OCI-LY1 (cell line): ENCODE measurements at regions not wholly inside any gene's neighbourhood (a gene's known extent, or its start where the extent isn't known, plus 50 kb on each side); places are given as distances from the start of the nearest gene placed in this dataset.

ENCODE experiments used
- H2AFZ ChIP-seq: fragments of 200-600 bp; sonication (generic), shearing (Covaris generic); 2 replicates; pipeline ENCODE4 v1.6.0; 2014; ENCODE audit warnings: antibody characterized with exemption, mild to moderate bottlenecking, low read length
- H3F3A ChIP-seq: fragments of 200-600 bp; sonication (generic), shearing (Covaris generic); 2 replicates; pipeline ENCODE4 v1.6.0; 2014; ENCODE audit warnings: mild to moderate bottlenecking, antibody characterized with exemption, low read length, moderate library complexity; ENCODE audit not compliant: insufficient read depth
- H3K27ac ChIP-seq: fragments of 200-600 bp; sonication (generic); 2 replicates; pipeline ENCODE4 v1.5.1; 2014; ENCODE audit warnings: low read length, mixed run types, mild to moderate bottlenecking, low read depth; ENCODE audit not compliant: poor library complexity, severe bottlenecking
- H3K27me3 ChIP-seq: fragments of 200-600 bp; sonication (generic); 2 replicates; pipeline ENCODE4 v1.6.0; 2014; ENCODE audit warnings: antibody characterized with exemption, mild to moderate bottlenecking, low read length, moderate library complexity; ENCODE audit not compliant: insufficient read depth
- H3K36me3 ChIP-seq: fragments of 200-600 bp; sonication (generic); 2 replicates; pipeline ENCODE4 v1.6.1; 2014; ENCODE audit warnings: mild to moderate bottlenecking, antibody characterized with exemption, low read length, moderate library complexity, mixed read lengths; ENCODE audit not compliant: insufficient read depth
- H3K4me1 ChIP-seq: fragments of 200-600 bp; sonication (generic); 2 replicates; pipeline ENCODE4 v1.5.1; 2014; ENCODE audit warnings: mild to moderate bottlenecking, low read length, moderate library complexity; ENCODE audit not compliant: insufficient read depth, severe bottlenecking
- H3K4me2 ChIP-seq: fragments of 200-600 bp; sonication (generic), shearing (Covaris generic); 2 replicates; pipeline ENCODE4 v1.6.1; 2014; ENCODE audit warnings: low read length
- H3K4me3 ChIP-seq: fragments of 200-600 bp; sonication (generic); 2 replicates; pipeline ENCODE4 v1.5.1; 2014; ENCODE audit warnings: low read length, low read depth, mild to moderate bottlenecking, mixed read lengths; ENCODE audit not compliant: poor library complexity, severe bottlenecking
- H3K79me2 ChIP-seq: fragments of 200-600 bp; shearing (Covaris generic); 2 replicates; pipeline ENCODE4 v1.6.1; 2016; ENCODE audit warnings: mixed run types, low read length, mixed read lengths; ENCODE audit not compliant: insufficient read depth
- H3K9ac ChIP-seq: fragments of 200-600 bp; sonication (generic), shearing (Covaris generic); 2 replicates; pipeline ENCODE4 v1.6.1; 2014; ENCODE audit warnings: mild to moderate bottlenecking, low read length, mixed read lengths
- H3K9me2 ChIP-seq: fragments of 200-600 bp; sonication (generic), shearing (Covaris generic); 2 replicates; pipeline ENCODE4 v1.6.1; 2014; ENCODE audit warnings: low read depth, mild to moderate bottlenecking, low read length, mixed read lengths
- H3K9me3 ChIP-seq: fragments of 200-600 bp; shearing (Covaris generic); 2 replicates; pipeline ENCODE4 v1.6.1; 2014; ENCODE audit warnings: low read length, mixed read lengths
- H4K20me1 ChIP-seq: fragments of 200-600 bp; sonication (generic), shearing (Covaris generic); 2 replicates; pipeline ENCODE4 v1.6.0; 2016; ENCODE audit warnings: mild to moderate bottlenecking, low read length; ENCODE audit not compliant: insufficient read depth
- CTCF ChIP-seq: fragments of 200-600 bp; sonication (generic), shearing (Covaris generic); IDR thresholded peaks from 2 replicates; pipeline ENCODE4 v1.5.1; 2017; ENCODE audit warnings: mild to moderate bottlenecking, antibody characterized with exemption, low read length, moderate library complexity, mixed read lengths
- EZH2 ChIP-seq: fragments of 200-600 bp; sonication (generic), shearing (Covaris generic); IDR thresholded peaks from 2 replicates; pipeline ENCODE4 v1.8.0; 2017; ENCODE audit warnings: borderline replicate concordance, mixed run types, mild to moderate bottlenecking, antibody characterized with exemption, low read length, moderate library complexity, mixed read lengths

DNA sequence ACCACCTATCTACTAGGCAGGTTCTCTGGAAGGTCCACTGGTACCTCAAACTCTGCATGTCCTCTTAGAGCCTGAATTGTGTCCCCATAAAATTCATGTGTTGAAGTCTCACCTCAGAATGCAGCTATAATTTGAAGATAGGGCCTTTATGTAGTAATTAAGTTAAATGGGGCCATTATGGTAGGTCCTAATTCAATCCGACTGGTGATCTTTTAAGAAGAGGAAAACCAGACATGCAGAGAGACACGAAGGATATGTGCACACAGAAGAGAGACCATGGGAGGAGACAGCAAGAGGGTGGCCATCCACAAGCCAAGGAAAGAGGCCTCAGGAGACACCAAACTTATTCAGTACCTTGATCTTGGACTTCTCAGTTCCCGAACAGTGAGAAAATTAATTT lies 345.4 kb downstream of the ENC1 start:
- H3K79me2 ChIP-seq: no peaks in the 10 kb centered on the region
- H3K9ac ChIP-seq: no peak overlapping the region
- no peaks in the 10 kb centered on the region for H4K20me1 ChIP-seq
- no peaks in the 10 kb centered on the region for H3K27me3 ChIP-seq
- TF ChIP-seq EZH2: no peak
- no peak for TF ChIP-seq CTCF
- H3K4me1 ChIP-seq: no peaks in the 10 kb centered on the region
- H3K36me3 ChIP-seq: no peaks in the 10 kb centered on the region
- H3K9me2 ChIP-seq: no peaks in the 10 kb centered on the region
- H3K4me3 ChIP-seq: no peak overlapping the region
- no peak overlapping the region for H3K4me2 ChIP-seq
- no peaks in the 10 kb centered on the region for H3K9me3 ChIP-seq
- H3F3A ChIP-seq: no peaks in the 10 kb centered on the region
- no peak overlapping the region for H2AFZ ChIP-seq
- no peak overlapping the region for H3K27ac ChIP-seq

DNA sequence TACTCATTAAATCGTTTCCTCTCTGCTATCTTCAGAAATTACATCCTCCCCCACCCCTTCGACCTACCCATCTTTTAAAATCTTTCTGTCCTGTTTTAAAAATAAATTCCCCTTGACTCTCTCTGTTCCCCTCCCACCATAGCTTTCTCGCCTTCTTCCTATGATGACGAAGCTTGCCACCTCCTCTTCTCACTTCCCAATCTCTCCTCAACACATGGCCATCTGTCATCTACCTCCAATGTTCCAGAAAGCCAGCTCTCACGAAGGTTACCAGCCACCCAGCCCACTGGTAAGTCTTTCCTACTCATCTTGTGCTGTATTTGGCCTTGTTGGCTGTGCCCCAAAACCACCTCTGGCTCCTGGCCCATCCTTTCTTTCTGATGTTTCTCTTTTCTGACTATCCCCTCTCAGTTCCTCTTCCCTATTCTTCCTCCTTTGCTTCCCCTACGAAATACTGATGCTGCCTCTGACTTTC lies 346.3 kb downstream of the ENC1 start:
- Histone ChIP-seq H2AFZ (no peak overlapping the region), H3F3A (no peaks in the 10 kb centered on the region), H3K9ac (no peak overlapping the region), H3K4me3 (no peak overlapping the region), H3K79me2 (no peaks in the 10 kb centered on the region), H3K4me1 (no peaks in the 10 kb centered on the region), H3K9me2 (no peaks in the 10 kb centered on the region), H3K36me3 (no peaks in the 10 kb centered on the region), H3K4me2 (no peak overlapping the region), H3K9me3 (no peaks in the 10 kb centered on the region), H3K27me3 (no peaks in the 10 kb centered on the region), H3K27ac (no peak overlapping the region), H4K20me1 (no peaks in the 10 kb centered on the region)
- no peak for TF ChIP-seq EZH2
- TF ChIP-seq CTCF: no peak

DNA sequence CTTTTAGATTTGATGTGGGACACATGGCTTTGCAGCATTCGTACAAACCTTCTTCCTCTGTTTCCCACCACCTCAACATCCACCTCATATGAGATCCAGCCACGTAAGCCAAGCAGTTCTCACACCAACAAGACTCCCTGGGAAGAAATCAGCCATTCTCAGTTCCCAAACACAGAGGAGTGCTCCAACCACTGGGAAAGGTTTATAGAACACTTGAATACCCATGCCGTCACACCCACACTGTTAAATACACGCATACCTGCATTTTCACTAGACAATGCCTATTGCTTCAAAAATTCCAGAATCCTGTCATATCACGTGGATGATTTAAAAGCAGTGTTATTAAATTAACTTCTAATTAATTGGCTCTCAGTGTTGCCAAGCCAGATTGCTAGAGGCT lies 347.3 kb downstream of the ENC1 start:
- Histone ChIP-seq H3K79me2 (no peaks in the 10 kb centered on the region), H4K20me1 (no peaks in the 10 kb centered on the region), H3K4me2 (no peak overlapping the region), H3K9ac (no peak overlapping the region), H3K4me3 (no peak overlapping the region), H2AFZ (no peak overlapping the region), H3K9me2 (no peaks in the 10 kb centered on the region), H3K27me3 (no peaks in the 10 kb centered on the region), H3K9me3 (no peaks in the 10 kb centered on the region), H3K4me1 (no peaks in the 10 kb centered on the region), H3F3A (no peaks in the 10 kb centered on the region), H3K36me3 (no peaks in the 10 kb centered on the region), H3K27ac (no peak overlapping the region)
- TF ChIP-seq CTCF (no peak), EZH2 (no peak)
